MM.1S (cell line): ENCODE measurements at regions not wholly inside any gene's neighbourhood (a gene's known extent, or its start where the extent isn't known, plus 50 kb on each side); places are given as distances from the start of the nearest gene placed in this dataset.

ENCODE experiments used
- CTCF ChIP-seq: fragments of 300-600 bp; sonication (generic); IDR thresholded peaks from 2 replicates; pipeline ENCODE4 v1.5.1; 2016; ENCODE audit warnings: antibody characterized with exemption, low read length, mixed read lengths
- EZH2phosphoT487 ChIP-seq: fragments of 300-600 bp; sonication (generic); IDR thresholded peaks from 2 replicates; pipeline ENCODE4 v1.6.1; 2018; ENCODE audit warnings: antibody characterized with exemption, low read length

DNA sequence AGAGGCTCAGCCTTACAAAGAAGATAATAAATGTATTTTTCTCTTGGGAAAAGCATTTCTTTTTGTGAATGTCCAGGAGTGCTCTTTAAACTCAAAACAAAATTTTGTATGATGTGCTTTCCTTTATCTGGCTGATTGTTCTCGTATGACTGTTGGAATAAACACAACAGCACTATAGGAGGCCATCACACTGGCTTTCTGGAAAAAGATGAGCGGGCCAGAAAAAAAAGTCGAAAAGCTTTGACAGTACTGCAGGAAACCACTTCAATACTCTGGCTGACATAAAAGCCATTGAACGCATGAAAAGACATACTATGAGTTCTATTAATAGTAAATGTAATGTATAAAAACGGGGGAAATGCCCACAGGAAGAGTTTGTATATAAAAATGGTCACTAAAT lies 64.7 kb upstream of the CTSO start:
- no peak for TF ChIP-seq CTCF
- no peak for TF ChIP-seq EZH2phosphoT487
